ENCODE measurements at regions not wholly inside any gene's neighbourhood (a gene's known extent, or its start where the extent isn't known, plus 50 kb on each side); places are given as distances from the start of the nearest gene placed in this dataset.

DNA sequence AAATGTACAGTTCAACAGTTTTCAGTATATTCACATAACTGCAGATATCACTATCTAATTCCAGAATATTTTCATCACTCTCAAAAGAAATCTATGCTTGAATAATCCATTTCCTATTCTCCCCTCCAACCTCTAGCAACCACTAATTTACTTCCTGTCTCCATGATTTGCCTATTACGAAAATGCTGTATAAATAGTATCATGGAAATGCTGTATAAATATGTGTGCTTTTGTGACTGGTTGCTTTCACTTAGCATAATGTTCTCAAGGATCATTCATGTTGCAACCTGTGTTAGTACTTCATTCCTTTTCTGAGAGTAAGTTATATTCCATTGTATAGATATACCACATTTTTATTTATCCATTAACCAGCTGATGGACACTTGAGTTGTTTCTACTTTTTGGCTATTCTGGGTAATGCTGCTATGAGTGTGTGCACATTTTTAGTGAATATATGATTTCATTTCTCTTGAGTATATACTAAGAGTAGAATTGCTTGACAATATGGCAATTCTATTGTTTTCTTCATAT, 115.6 kb downstream of the TNFSF18 start:
- Histone ChIP-seq H3K27ac (ENCODE audit: low read depth in 2 of 2, low read length in 1 of 2) (peak overlapping the region; percentile 93 to 96; a peak in 3 of 4 replicates), H3K4me3 (ENCODE audit: low read depth in 2 of 2, low read length in 1 of 2) (no peak overlapping the region), H3K27me3 (ENCODE audit: insufficient read depth) (no peaks in the 10 kb centered on the region), H3F3A (replicated peaks; ENCODE audit: insufficient read depth) (peaks cover 23% of the 10 kb centered on the region), H3K4me2 (no peak overlapping the region), H2AFZ (ENCODE audit: low read depth) (no peak overlapping the region), H3K4me1 (ENCODE audit: control insufficient read depth in 1 of 2, insufficient read depth in 2 of 2, low read depth in 1 of 2, low read length in 1 of 2) (peaks cover 9 to 29% of the 10 kb centered on the region in 2 experiments; a peak in 3 of 4 replicates), H3K9ac (no peak overlapping the region), H3K9me2 (no peaks in the 10 kb centered on the region), H3K36me3 (replicated peaks in 1 of 2; ENCODE audit: control insufficient read depth in 1 of 2, insufficient read depth in 2 of 2, low read length in 1 of 2) (no peaks in the 10 kb centered on the region), H3K9me3 (no peaks in the 10 kb centered on the region), H4K20me1 (ENCODE audit: insufficient read depth) (no peaks in the 10 kb centered on the region), H3K79me2 (ENCODE audit: insufficient read depth) (no peaks in the 10 kb centered on the region)
- ChIA-PET POLR2A (no interaction called here), CTCF (interaction anchor here (1.3 kb wide), 1 partner anchor 12 kb away, joined by 3 read pairs; no protein-coding TSS in a partner anchor)
- no peak for TF ChIP-seq RFX5 (IDR thresholded peaks at IDR 0.05; ENCODE audit: low read length)
- no peak for TF ChIP-seq RAD21 (IDR thresholded peaks at IDR 0.05; ENCODE audit: low read length)
- no peak for TF ChIP-seq MXI1 (IDR thresholded peaks at IDR 0.05; ENCODE audit: low read depth, low read length)
- TF ChIP-seq YY1 (IDR thresholded peaks at IDR 0.05; ENCODE audit: low read depth), result no peak
- TF ChIP-seq FOSL2 (IDR thresholded peaks at IDR 0.05; ENCODE audit: borderline replicate concordance, low read depth), result no peak
- TF ChIP-seq ELF1 (IDR thresholded peaks at IDR 0.05), result no peak
- TF ChIP-seq EZH2phosphoT487 (IDR thresholded peaks at IDR 0.05; ENCODE audit: borderline replicate concordance, low read depth), result no peak
- TF ChIP-seq, protein P1, sequence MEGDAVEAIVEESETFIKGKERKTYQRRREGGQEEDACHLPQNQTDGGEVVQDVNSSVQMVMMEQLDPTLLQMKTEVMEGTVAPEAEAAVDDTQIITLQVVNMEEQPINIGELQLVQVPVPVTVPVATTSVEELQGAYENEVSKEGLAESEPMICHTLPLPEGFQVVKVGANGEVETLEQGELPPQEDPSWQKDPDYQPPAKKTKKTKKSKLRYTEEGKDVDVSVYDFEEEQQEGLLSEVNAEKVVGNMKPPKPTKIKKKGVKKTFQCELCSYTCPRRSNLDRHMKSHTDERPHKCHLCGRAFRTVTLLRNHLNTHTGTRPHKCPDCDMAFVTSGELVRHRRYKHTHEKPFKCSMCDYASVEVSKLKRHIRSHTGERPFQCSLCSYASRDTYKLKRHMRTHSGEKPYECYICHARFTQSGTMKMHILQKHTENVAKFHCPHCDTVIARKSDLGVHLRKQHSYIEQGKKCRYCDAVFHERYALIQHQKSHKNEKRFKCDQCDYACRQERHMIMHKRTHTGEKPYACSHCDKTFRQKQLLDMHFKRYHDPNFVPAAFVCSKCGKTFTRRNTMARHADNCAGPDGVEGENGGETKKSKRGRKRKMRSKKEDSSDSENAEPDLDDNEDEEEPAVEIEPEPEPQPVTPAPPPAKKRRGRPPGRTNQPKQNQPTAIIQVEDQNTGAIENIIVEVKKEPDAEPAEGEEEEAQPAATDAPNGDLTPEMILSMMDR (IDR thresholded peaks at IDR 0.05), result no peak
- no peak for TF ChIP-seq EP300 (IDR thresholded peaks at IDR 0.05; ENCODE audit: borderline replicate concordance in 1 of 2, low read depth in 1 of 2, low read length in 1 of 2)
- TF ChIP-seq NFIC (IDR thresholded peaks at IDR 0.05; ENCODE audit: borderline replicate concordance), result no peak
- TF ChIP-seq GATA2 (CRISPR knock-in tag; IDR thresholded peaks at IDR 0.05), result no peak
- TF ChIP-seq RCOR1 (IDR thresholded peaks at IDR 0.05; ENCODE audit: low read length), result no peak
- TF ChIP-seq SMC3 (IDR thresholded peaks at IDR 0.05; ENCODE audit: low read depth, low read length), result no peak
- no peak for TF ChIP-seq MEF2A (IDR thresholded peaks at IDR 0.05; ENCODE audit: borderline replicate concordance, low read depth)
- TF ChIP-seq REST (IDR thresholded peaks at IDR 0.05; ENCODE audit: low read depth, low read length), result no peak
- no peak for TF ChIP-seq JUND (IDR thresholded peaks at IDR 0.05)
- TF ChIP-seq SIN3A (IDR thresholded peaks at IDR 0.05; ENCODE audit: borderline replicate concordance, low read depth, low read length), result no peak
- no peak for TF ChIP-seq GABPA (IDR thresholded peaks at IDR 0.05; ENCODE audit: low read depth)
- no peak for TF ChIP-seq TAF1 (IDR thresholded peaks at IDR 0.05; ENCODE audit: borderline replicate concordance, low read depth, low read length)
- TF ChIP-seq FOXM1 (IDR thresholded peaks at IDR 0.05; ENCODE audit: low read depth), result no peak
- 80% methylated on average over 1 of the region's 1 CpG for WGBS (ENCODE audit: low lambda C conversion rate)
- DNase-seq, result no peak

All from SK-N-SH (cell line).